ENCODE measurements at regions not wholly inside any gene's neighbourhood (a gene's known extent, or its start where the extent isn't known, plus 50 kb on each side); places are given as distances from the start of the nearest gene placed in this dataset.
"Not testable (repeated sequence)": the region's sequence is repeated elsewhere in the genome, so short reads cannot be mapped to it uniquely, and the experiment has no call there.

- Histone ChIP-seq H3K36me3 (ENCODE audit: control insufficient read depth, insufficient read depth, low read length) (no peaks in the 10 kb centered on the region), H3K4me3 (ENCODE audit: low read depth, low read length) (no peak overlapping the region), H3K27me3 (ENCODE audit: control insufficient read depth, insufficient read depth, low read length) (no peaks in the 10 kb centered on the region)
- no peak for TF ChIP-seq CTCF (IDR thresholded peaks at IDR 0.05; ENCODE audit: insufficient read depth, low read length, poor library complexity, severe bottlenecking)
- DNase-seq (ENCODE audit: low read depth) = no peak
These were observed 106.2 kb downstream of the IGLL1 start for GRCh38 chr22:23473901-23474300.

DNA sequence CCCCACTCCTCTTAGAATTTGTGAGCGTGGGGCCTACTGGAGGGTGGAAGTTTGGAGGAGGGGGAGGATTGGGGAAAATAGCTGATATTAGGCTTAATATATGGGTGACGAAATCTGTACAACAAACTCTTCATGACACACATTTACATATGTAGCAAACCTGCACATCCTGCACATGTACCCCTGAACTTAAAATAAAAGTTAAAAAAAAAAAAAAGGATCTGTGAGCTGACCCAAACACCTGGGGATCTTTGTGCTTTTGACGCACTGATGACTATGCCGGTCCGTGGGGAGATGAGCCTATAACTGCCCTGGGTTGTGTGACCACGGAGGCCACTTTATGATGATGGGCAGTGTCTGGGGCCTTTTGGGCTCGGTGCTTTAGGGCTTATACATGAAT lies 107.7 kb downstream of the IGLL1 start:
- H3K4me3 ChIP-seq (ENCODE audit: low read depth, low read length); H3K27me3 ChIP-seq (ENCODE audit: control insufficient read depth, insufficient read depth, low read length); DNase-seq (ENCODE audit: low read depth); H3K36me3 ChIP-seq (ENCODE audit: control insufficient read depth, insufficient read depth, low read length): not testable (repeated sequence)

DNA sequence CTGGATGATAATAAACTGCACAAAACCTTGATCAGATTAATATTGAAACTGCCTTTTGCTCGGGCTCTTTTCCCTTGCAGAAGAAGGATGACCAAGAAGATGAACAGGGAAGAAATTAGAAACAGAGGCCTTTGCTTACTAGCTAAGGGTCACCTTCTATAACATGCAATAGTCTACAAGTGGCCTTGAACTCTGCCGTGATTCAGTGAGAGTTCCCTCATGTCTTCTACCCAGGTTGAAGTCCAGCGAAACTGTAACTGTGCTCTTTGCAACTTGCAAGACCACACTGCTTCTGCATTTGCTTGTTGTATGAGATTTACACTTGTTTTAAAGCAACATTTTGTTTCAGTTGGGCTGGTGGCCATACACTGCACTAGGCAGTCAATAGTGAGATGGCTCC lies 108.4 kb downstream of the IGLL1 start:
- TF ChIP-seq CTCF (IDR thresholded peaks at IDR 0.05; ENCODE audit: insufficient read depth, low read length, poor library complexity, severe bottlenecking) = no peak
- no peak overlapping the region for H3K4me3 ChIP-seq (ENCODE audit: low read depth, low read length)
- DNase-seq (ENCODE audit: low read depth) = no peak
- no peaks in the 10 kb centered on the region for H3K36me3 ChIP-seq (ENCODE audit: control insufficient read depth, insufficient read depth, low read length)
- no peaks in the 10 kb centered on the region for H3K27me3 ChIP-seq (ENCODE audit: control insufficient read depth, insufficient read depth, low read length)

DNA sequence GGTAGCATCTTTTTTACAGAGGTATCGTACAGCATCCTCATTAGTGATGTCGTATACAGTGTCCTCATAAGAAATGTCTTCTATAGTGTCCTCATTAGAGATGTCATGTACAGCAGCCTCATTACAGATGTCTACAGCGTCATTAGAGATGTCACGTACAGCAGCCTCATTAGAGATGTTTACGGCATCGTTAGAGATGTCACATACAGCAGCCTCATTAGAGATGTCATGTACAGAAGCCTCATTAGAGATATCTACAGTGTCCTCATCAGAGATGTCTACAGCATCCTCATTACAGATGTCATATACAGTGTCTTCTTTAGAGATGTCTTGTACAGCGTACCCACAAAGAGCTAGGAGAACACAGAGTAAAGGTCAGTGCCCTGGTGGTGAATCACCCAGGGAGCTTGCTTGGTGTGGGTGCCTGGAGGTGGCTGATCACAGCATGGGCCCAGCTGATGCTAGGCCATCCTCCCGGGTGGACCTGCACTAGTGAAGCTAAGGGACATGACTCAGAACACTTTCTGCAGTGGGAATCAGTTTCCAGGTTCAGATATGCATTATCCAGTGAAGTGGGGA lies 109.2 kb downstream of the IGLL1 start:
- no peaks in the 10 kb centered on the region for H3K27me3 ChIP-seq (ENCODE audit: control insufficient read depth, insufficient read depth, low read length)
- H3K4me3 ChIP-seq (ENCODE audit: low read depth, low read length) = no peak overlapping the region
- no peak for DNase-seq (ENCODE audit: low read depth)
- TF ChIP-seq CTCF (IDR thresholded peaks at IDR 0.05; ENCODE audit: insufficient read depth, low read length, poor library complexity, severe bottlenecking) = no peak
- no peaks in the 10 kb centered on the region for H3K36me3 ChIP-seq (ENCODE audit: control insufficient read depth, insufficient read depth, low read length)

GRCh38 chr22:23467721-23468294 lies 112.3 kb downstream of the IGLL1 start:
- no peak overlapping the region for H3K4me3 ChIP-seq (ENCODE audit: low read depth, low read length)
- no peak for DNase-seq (ENCODE audit: low read depth)
- no peaks in the 10 kb centered on the region for H3K27me3 ChIP-seq (ENCODE audit: control insufficient read depth, insufficient read depth, low read length)
- no peak for TF ChIP-seq CTCF (IDR thresholded peaks at IDR 0.05; ENCODE audit: insufficient read depth, low read length, poor library complexity, severe bottlenecking)
- no peaks in the 10 kb centered on the region for H3K36me3 ChIP-seq (ENCODE audit: control insufficient read depth, insufficient read depth, low read length)

DNA sequence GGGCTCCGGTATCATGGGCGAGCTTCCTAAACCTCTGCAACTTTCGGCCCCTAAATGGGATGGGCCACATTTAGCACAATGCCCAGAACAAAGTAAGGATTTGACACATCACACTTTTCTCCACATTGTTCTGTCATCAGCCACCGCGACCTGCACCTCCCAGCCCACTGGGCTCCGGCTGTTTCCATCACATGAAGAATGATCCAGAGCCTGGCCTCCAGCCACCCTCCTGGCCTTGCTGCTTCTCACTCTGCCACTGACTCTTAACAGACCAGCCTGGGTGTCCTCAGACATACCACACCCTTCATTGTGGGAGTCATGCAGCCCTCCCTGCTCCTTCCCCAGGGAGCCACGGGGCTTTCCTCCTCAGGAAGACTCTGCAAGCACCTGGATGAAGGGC lies 113.7 kb downstream of the IGLL1 start:
- Histone ChIP-seq H3K36me3 (ENCODE audit: control insufficient read depth, insufficient read depth, low read length) (no peaks in the 10 kb centered on the region), H3K27me3 (ENCODE audit: control insufficient read depth, insufficient read depth, low read length) (no peaks in the 10 kb centered on the region), H3K4me3 (ENCODE audit: low read depth, low read length) (no peak overlapping the region)
- no peak for DNase-seq (ENCODE audit: low read depth)
- TF ChIP-seq CTCF (IDR thresholded peaks at IDR 0.05; ENCODE audit: insufficient read depth, low read length, poor library complexity, severe bottlenecking) = no peak

GRCh38 chr22:23464796-23465195 lies 115.3 kb downstream of the IGLL1 start:
- H3K27me3 ChIP-seq (ENCODE audit: control insufficient read depth, insufficient read depth, low read length); DNase-seq (ENCODE audit: low read depth); H3K36me3 ChIP-seq (ENCODE audit: control insufficient read depth, insufficient read depth, low read length); H3K4me3 ChIP-seq (ENCODE audit: low read depth, low read length): not testable (repeated sequence)

DNA sequence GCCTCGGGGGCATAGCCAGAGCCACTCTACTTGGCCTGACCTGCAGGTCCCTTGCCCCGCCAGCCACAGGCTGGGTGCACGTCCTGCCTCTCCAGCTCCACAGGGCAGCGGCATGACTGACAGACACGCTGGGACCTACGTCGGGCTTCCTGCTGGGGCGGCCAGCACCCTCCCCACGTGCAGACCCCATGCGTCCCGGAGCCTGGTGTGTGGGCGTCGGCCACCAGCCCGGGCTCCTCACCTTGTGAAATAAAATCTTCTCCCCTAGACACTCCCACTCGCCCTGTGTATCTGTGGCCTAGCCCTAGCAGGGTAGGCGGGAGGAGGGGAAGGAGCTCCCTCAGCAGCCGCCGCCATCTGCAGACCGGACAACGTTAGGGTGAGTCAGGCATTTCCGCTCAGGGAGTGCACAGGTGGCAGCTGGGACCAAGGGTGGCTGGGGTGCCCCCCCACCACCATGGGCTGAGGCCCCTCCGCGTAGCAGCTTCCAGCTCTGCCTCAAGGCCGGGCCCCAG lies 119.5 kb downstream of the IGLL1 start:
- not testable (repeated sequence) for DNase-seq (ENCODE audit: low read depth); H3K36me3 ChIP-seq (ENCODE audit: control insufficient read depth, insufficient read depth, low read length); H3K27me3 ChIP-seq (ENCODE audit: control insufficient read depth, insufficient read depth, low read length); H3K4me3 ChIP-seq (ENCODE audit: low read depth, low read length)

GRCh38 chr22:23459645-23460516 lies 120.2 kb downstream of the IGLL1 start:
- DNase-seq (ENCODE audit: low read depth); H3K36me3 ChIP-seq (ENCODE audit: control insufficient read depth, insufficient read depth, low read length); H3K4me3 ChIP-seq (ENCODE audit: low read depth, low read length); H3K27me3 ChIP-seq (ENCODE audit: control insufficient read depth, insufficient read depth, low read length): not testable (repeated sequence)

Measured in kidney epithelial cell (primary cell).